Skin epidermis (tissue), 12 donors: ENCODE measurements at regions not wholly inside any gene's neighbourhood (a gene's known extent, or its start where the extent isn't known, plus 50 kb on each side); places are given as distances from the start of the nearest gene placed in this dataset.

ENCODE experiments used
- H3K27ac ChIP-seq, 21 experiments: fragments of 200-600 bp; sonication (generic) in 11 of 21; one replicate each; pipeline ENCODE4 v1.5.0; 2020; ENCODE audit warnings: mild to moderate bottlenecking in 3 of 21, inconsistent platforms in 2 of 21, moderate library complexity in 2 of 21
- H3K4me3 ChIP-seq, 7 experiments: fragments of 200-600 bp; sonication (generic) in 2 of 7; one replicate each; pipeline ENCODE4 v1.5.0; 2020; ENCODE audit warnings: inconsistent platforms in 2 of 7, mild to moderate bottlenecking in 2 of 7, moderate library complexity in 1 of 7

DNA sequence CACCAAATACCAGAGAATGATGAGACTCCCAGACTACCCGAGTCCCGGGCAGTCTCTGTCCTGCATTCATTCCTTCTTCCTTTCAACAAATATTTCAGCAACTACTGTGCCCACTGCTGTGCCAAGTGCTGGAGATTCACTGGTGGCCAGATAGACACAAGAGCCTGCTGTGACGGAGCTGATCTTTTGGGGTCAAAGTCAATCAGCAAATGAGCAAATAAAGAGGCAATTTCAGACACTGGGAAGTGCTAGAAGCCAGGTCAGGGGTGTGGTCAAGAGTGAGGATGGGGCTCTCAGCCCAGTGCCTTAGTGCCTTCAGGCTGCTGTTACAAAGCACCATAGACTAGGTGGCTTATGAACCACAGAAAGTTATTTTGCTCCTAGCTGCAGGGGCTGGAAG is 104.9 kb upstream of the IQSEC1 start:
- H3K4me3 ChIP-seq: no peak overlapping the region
- H3K27ac ChIP-seq: no peak overlapping the region

DNA sequence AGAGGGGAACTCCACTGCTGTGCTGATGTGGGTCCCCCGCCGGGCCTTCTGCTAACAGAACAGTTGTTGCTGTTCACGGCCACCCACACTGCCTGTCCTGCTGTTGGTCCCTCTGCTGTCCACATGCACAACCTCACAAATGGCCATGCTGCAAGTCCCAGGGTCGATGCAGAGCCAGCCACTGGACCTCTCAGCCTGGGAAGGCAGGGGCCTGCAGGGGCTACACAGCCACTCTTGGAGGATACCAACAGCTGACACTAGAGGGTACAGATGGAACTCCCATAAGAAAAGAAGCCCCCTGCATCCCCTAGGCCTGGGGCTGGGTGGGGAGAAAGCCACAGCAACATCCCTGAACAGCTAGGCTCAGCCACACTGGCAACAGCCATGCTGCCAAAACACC is 104.4 kb upstream of the IQSEC1 start:
- Histone ChIP-seq H3K4me3 (no peak overlapping the region), H3K27ac (no peak overlapping the region)

DNA sequence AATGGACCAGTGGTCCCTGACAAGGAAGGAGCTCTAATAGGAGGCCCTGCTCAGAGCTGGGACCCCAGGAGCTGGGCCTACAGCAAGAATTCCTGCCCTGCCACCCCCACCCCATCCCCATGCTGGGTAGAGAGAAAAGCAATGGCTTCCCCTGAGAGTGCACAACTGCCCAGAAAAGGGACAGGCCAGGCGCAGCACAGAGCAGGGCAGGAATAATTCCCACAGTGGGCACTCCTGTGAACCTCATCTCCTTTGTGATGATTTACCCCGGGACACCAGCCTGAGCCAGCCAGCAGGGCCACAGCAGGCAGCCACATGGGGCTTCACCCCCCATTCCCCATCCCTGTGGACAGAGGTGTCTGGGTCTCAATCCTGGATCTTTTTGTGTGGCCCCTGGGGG is 104.0 kb upstream of the IQSEC1 start:
- H3K4me3 ChIP-seq: no peak overlapping the region

DNA sequence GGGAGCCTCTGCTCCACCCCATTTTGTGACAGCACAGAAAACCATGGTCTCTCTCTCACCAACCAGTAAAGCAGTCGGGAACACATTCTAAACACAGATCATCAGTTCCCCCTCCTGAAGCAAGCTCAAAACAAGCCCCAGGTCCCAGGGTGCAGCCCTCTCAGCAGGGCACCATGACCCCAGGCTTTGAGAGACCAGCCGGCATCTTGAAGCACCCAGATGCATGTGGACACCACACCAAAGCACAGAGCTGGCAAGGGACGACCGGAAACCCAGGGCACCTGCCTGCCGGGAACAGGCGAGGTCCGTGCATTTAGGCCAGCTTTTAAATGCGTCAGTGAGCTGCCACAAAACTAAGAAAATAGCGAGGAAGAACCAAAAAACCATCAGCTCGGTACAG is 103.2 kb upstream of the IQSEC1 start:
- no peak overlapping the region for H3K27ac ChIP-seq
- H3K4me3 ChIP-seq: no peak overlapping the region

More for the DNA sequence above, 104.0 kb upstream of the IQSEC1 start:
- H3K27ac ChIP-seq: no peak overlapping the region

GRCh38 chr3:13174803-13175135 is 101.5 kb upstream of the IQSEC1 start:
- Histone ChIP-seq H3K4me3 (no peak overlapping the region), H3K27ac (no peak overlapping the region)

DNA sequence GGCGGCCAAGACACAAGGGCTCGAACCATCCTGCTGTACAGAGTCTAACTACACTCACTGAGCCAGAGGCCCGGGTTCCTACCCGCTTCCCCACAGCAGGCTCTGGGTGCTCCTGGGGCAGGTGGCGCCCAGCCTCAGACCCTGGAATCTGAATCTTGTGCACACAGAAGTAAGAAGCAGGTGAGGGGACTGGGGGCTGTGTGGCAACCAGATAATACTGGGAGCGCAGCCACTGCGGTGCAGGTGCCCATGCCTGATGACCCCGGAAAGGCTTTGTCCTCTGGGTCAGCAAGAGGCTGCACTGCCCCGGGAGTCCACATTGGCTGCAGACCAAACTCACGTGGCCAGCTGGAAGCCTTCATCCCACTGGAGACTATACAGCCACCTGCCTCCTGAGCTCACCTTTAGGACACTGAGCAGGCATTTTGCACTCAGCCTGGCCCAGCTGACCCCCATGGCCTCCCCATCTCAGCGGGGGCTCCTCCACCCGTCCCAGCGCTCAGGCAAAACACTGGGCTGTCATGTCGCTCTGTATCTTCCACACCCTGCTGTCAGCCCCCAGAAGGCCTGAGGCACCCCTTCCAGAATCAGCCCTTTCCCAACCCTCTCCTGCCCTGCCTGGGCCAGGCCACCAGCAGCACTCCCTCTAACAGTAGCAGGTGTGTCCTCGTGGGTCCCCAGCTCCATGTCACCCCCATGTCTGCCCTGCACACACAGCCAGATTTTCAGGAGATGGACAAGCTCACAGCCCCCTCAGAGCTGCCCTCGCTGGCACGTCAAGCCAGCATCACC is 101.0 kb upstream of the IQSEC1 start:
- Histone ChIP-seq H3K4me3 (no peak overlapping the region), H3K27ac (no peak overlapping the region)

DNA sequence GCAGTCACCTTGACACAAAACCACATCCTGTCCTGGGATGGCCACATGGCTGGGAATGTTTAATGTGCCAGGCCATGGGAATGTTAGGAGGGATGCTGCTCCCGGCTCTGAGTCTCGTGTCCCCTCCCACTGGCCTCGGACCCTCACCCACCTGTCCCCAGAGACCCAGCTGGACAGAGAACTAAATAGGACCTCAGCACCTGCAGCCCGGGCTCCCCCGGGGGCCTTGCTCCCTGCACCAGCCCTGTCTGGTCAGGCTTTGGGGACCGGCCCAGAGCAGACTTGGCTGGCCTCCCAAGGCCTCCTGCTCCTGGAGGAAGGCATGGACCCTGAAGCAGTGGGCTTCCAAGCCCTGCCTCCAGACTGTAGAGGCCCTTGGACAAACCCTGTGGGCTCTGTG is 100.0 kb upstream of the IQSEC1 start:
- Histone ChIP-seq H3K4me3 (no peak overlapping the region), H3K27ac (no peak overlapping the region)

- Histone ChIP-seq H3K27ac (no peak overlapping the region), H3K4me3 (no peak overlapping the region)
Observed at GRCh38 chr3:13172644-13173013, 99.4 kb upstream of the IQSEC1 start.

DNA sequence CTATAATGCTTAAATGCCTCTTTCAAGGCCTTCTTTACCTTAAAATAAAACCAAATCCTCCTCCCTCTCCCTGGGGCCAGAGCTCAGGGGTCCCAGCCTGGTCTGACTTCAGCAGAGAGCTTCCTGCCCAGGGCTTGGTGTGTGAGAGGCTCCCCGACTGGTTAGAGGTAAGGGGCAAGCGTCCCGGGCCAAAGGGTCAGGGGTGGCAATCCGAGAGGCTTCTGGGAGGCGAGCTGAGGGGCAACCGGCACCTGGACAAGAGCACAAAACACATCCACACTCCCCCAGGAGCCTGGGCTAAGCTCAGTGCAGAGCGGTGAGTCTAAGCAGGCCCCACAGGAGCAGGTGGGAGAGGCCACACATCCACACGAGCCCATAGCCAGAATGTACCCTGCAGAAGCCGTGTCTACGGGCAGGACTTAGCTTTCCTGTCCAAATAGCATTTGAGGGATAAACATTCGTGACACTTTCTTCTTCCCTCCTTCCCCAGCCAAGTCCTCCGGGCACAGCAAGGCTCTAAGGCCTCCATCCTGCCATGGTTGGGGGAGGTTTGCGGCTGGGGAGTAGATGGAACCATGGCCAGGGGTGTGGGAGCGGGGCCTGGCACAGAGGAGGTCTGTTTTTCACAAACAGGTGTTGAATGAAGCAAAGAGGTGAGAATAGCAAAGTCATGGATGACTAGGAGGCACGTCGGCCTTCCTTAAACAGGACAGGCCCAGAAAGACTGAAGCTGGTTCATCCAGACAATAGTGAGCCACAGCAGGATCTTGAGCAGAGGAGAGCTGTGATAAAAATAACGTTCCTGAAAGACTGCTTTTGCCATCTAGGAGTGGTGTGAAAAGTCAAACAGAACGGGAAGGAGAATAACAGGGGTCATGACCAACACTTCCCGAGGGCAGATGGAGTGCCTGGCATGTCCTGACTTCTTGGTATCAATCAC is 98.7 kb upstream of the IQSEC1 start:
- H3K27ac ChIP-seq: no peak overlapping the region
- H3K4me3 ChIP-seq: no peak overlapping the region

DNA sequence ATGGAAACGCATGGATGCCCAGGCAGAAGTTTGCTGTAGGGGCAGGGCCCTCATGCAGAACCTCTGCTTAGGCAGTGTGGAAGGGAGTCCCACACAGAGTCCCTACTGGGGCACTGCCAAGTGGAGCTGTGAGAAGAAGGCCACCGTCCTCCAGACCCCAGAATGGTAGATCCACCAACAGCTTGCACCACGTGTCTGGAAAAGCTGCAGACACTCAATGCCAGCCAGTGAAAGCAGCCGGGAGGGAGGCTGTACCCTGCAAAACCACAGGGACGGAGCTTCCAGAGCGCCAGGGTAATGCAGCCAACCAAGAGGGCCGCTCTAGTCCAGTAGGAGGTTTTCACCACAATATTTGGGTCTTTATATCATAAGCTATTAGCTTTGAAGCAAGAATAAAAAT is 97.1 kb upstream of the IQSEC1 start:
- H3K4me3 ChIP-seq: no peak overlapping the region
- no peak overlapping the region for H3K27ac ChIP-seq

DNA sequence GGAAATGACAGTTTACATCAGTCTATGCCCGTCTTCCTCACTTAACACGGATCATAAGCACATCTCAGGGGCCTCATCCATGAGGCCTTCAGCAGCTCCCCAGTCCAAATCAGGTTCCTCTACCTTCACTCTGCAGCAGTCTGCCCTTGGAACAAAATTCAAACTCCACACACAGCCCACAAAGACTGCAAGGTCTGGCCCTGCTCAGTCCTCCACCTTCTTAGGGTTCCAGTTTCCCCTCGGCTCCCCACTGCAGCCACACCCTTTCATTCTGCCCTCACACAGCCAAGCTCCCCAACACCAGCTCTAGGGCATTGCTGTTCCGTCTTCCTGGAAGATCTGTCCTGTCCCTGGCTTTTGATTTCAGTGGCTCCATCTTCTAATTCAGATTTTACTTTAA is 95.2 kb upstream of the IQSEC1 start:
- H3K4me3 ChIP-seq: no peak overlapping the region

DNA sequence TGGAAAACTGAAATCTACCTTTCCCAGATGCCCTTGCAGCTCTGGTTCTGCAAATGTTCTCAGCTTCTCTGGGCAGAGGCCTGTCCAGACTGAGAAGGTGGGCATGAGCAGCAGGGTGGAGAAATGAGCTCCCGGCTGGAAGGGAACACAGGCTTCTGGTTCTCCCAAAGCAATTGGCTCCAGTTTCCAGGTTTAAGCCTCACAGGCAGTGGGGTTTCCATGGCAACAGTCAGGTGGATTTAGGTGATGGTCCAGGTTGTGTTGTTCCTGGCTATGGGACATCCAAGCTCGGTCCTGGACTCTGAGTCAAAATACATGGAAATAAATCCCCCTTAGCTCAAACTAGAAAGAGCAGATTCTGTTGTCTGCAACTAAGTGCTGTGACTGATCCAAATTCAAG is 94.6 kb upstream of the IQSEC1 start:
- no peak overlapping the region for H3K4me3 ChIP-seq
- H3K27ac ChIP-seq: no peak overlapping the region

More for the DNA sequence above, 95.2 kb upstream of the IQSEC1 start:
- no peak overlapping the region for H3K27ac ChIP-seq

DNA sequence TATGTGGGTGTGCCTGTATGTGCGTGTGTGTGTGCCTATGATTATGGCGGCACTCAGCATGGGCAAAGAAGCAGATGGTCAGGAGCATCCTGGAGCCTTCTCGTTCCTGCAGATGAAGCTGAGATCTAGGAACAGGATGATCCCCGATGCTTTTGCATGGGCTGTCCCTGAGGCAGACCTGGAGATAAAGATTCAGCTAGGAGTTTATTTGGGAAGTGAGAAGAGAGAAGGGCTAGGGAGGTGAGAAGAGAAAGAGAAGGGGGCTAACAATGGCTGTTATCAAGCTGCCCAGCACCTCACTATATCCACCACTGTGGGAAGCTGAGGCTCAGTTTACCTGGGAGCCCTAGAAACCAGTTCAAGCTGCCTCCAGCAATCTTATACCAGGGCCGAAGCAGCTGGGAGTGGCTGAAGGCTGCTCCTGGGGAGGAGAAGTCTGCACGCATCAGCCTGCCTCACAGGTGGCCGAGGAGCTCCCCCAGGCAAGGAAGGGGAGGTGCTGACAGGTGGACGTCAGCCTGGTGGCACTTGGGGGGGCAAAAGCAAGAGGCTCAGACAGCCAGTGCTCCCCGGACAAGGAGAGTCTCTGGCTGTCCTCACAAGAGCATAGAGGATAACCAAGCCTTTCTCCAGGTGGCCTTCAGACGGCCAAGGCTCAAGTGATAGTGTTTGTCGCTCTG is 94.0 kb upstream of the IQSEC1 start:
- no peak overlapping the region for H3K27ac ChIP-seq
- H3K4me3 ChIP-seq: no peak overlapping the region

- Histone ChIP-seq H3K4me3 (no peak overlapping the region), H3K27ac (no peak overlapping the region)
Observed at GRCh38 chr3:13166243-13167063, 93.2 kb upstream of the IQSEC1 start.

GRCh38 chr3:13165576-13165975 is 92.3 kb upstream of the IQSEC1 start:
- Histone ChIP-seq H3K4me3 (no peak overlapping the region), H3K27ac (no peak overlapping the region)

DNA sequence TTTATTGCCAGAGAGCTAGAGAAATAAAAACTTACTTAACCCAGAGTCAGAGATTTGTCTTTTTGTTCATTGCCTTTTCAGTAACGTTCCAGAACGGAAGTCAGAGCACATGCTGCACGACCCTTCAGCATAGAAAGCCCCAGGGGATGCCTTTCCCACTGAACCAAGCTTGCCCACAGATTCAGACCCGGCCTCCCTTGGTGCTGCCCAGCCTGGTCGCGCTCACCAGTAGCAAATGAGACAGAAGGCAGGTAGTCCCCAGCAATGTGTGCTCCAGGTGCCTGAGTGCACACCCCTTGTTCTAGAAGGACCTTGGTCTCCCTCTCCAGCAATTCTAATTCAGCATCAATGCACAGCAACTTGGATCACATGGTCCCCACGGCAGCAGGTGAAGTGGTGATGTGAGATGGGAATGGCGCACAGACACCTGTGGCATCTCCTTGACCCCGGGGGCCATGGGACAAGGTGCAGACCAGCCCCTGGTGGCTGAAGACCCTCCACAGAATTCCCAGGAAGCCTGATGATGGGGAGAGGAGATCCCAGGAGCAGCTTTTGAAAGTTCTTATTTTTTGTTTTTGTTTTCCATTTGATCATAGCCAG is 91.8 kb upstream of the IQSEC1 start:
- Histone ChIP-seq H3K27ac (no peak overlapping the region), H3K4me3 (no peak overlapping the region)

DNA sequence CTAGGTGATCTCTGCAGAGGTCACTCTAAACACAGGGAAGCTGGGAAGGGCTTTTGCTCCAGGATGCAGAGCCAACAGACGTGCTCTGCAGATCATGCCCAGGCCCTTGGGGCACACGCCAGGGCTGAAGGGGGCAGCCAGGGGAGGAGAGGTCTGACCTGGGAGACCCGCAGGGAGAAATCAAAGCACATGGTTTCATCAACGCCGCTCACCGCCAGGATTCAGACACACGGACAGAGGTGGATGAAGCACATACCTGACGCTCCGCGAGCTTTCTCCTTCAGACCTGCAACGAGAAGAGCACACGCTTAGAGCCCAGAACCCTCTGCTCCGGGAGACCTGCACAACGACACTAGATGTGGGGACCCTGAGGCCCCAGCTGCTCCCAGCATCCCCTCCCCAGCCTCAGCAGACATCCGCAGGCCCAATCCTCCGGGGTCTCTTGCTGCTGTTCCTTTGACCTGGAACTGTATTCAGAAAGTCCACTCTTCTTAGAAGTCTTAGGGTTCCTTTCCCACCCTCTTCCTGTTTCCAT is 90.7 kb upstream of the IQSEC1 start:
- H3K27ac ChIP-seq: no peak overlapping the region
- no peak overlapping the region for H3K4me3 ChIP-seq

DNA sequence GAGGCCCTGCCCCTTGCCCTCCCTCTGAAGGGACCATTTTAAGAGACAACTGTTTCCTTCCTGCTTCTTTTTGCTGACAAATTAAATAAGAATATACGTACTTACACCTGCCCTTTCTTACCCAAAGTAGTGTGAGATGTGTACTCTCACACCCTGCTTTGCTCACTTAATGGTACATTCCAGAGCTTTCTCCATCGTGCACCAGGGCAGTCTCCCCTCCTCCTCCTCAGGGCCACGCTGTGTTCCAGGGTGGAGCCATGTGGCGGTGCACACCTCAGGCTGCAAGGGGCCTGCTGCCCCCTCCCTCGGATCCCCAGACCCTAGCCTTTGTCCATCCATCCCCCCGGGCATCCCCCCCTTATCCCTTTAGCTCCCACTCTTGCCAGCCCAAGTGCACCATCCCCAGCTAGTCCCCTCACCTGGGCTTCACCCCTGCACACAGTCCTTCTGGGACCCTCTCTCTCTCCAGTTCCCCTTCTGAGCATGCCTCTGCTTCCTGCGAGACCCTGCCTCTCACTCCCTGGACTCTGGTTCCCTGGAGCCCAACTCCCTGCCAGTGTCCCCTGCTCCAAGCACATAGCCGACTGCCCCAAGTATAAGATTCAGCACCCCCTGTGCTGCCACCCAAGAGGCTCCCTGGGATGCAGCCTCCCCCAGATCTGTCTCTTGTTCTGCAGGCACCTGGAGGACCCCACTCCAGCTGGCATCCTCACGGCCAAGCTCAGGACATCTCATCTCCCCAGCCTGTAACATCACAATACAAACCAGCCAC is 89.5 kb upstream of the IQSEC1 start:
- Histone ChIP-seq H3K4me3 (no peak overlapping the region), H3K27ac (no peak overlapping the region)
